GM18520 (cell line): ENCODE measurements at regions not wholly inside any gene's neighbourhood (a gene's known extent, or its start where the extent isn't known, plus 50 kb on each side); places are given as distances from the start of the nearest gene placed in this dataset.
"Not testable (repeated sequence)": the region's sequence is repeated elsewhere in the genome, so short reads cannot be mapped to it uniquely, and the experiment has no call there.

Experiments
- ATAC-seq: cut with Tn5 transposase; IDR thresholded peaks from one replicate; pipeline ENCODE4 v1.9.1; 2021; ENCODE audit not compliant: unreplicated experiment

DNA sequence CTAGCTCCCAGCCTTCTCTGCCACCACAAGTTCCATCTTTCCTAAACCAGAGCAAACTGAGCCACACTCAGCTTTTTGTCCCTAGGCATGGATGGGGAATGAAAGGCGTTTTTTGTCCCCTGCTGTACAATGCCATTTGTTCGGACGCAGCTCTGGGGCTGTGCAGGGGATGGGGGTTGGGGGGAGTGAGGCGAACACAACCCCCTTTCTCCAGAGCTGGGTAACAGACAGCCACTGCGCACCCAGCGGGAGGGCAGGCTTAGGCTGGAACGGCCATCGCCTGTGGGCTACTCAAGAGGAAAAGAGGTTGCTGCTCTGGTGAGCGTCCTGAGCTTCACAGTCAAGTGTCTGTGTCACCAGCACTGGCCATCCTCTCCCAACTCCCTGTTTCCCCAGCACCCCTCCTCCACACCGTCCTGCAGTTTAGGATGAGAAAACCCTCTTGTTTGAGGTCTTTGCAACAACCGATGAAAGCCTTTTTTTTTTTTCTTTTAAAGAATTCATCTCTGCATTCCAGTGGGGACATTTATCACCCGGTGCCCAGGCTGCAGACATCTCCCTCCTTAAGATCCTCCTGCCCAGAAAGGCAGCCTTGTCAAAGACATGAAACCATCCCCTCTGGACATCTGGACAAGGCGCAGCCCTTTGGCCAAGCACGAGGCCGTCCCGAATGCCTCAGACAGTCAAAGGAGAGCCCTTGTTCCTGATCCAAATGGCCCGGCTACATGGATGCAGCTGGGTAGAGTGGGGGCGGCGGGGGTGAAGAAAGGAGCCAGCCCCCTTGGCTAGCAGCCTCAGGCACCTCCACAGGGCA, 419.6 kb downstream of the BCOR start:
- ATAC-seq, result no peak

DNA sequence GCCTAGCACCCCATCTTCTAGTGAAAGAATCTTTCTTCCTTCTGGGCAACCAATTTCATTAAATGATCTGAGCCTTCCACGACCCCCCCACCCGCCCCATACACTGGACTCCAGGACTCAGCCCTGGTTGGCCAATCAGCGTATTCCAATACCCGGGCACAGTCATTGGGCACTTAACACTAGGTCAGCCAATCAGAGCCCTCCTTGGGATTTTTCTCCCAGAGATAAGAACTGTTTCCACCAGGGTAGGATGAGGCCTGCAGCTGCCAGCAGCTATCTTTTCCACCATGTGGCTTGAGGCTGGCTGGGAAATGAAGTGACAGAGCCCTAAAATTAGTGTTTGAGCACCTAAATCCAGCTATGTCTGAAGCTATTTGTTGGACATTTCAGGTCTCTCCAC, 418.8 kb downstream of the BCOR start:
- ATAC-seq, result no peak

DNA sequence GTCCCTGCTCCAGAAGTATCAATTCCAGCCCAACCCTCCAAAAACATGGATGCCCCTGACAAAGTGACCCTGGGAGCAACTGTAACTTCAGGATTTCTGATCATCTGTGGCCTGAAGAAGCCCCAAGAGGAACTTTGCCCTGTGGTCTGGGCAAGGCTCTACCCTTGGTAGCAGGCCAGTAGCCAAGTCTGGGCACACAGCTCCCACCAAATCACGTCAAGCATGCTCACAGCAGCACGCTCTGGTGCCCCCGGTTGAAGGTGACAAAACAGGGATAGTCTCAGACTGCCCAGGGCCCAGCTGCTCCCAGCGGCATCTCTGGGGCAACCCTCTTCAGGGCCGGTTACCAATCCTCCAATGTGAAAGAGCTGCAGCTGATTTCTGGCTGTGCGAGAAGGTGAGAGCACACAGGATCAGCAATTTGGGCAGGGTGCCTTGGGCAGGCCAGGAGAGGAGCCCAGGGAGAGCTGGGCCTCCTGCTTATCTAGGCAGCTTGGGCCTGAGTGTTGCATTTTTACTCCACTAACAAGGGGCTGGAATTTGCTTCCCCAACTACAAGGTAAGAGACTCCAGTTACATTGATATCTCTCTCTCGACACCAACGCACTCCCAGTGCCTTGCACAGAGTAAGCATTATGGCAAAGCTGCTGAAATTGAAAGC, 418.1 kb downstream of the BCOR start:
- ATAC-seq, result no peak

DNA sequence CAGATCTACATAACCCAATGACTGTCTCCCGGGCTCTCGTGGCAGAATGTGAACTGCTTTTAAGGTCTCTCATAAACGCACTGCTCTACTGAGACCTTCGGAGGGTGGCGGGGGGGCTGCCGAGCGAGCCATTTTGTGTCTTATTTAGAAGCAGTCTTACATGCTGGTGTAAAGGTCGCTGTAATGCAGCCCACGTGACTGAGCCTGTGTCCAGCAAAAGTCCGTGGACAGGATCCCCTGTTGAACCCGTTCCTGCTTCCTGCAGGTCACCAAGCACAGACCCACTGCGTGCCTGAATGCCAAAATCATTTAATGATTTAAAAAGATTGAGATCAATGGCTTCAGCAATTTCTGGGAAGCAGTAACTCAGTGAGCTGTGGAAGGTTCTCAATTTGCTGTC, 415.9 kb downstream of the BCOR start:
- no peak for ATAC-seq

DNA sequence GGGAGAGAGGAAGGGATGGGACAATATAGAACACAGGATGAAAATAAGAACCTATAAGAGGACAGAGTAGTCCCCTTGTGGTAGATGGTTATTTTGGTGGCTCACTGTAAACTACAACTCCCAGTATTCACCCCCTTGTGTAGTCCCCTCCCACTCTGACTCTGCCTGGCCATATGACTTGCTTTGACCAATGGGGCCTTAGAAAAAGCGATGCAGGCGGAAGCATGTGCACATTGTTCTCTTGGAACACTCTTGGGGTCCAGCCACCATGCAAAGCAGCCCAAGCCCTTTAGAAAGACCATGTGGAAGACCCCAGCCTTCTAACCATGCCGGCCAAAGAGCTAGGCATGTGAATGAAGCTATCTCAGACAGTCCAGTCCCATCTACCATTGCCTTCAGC, 415.0 kb downstream of the BCOR start:
- ATAC-seq, result no peak

DNA sequence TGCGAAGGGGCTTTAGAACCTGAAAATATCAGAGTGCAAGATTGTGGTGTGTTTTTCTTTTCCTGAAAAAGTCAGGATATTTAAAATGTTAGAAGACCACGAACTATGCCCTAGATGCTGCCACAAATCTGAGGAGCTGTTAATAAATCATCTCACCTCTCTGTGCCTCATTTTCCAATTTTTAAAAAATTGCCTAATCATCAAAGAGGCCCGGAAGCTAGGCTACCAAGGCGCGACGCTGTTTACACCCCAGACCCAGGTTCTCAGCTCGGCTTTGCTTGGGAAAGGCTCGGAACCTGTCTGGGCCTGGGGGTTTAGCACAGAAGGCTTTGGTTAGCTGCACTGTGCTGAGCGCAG, 409.6 kb downstream of the BCOR start:
- ATAC-seq, result no peak

DNA sequence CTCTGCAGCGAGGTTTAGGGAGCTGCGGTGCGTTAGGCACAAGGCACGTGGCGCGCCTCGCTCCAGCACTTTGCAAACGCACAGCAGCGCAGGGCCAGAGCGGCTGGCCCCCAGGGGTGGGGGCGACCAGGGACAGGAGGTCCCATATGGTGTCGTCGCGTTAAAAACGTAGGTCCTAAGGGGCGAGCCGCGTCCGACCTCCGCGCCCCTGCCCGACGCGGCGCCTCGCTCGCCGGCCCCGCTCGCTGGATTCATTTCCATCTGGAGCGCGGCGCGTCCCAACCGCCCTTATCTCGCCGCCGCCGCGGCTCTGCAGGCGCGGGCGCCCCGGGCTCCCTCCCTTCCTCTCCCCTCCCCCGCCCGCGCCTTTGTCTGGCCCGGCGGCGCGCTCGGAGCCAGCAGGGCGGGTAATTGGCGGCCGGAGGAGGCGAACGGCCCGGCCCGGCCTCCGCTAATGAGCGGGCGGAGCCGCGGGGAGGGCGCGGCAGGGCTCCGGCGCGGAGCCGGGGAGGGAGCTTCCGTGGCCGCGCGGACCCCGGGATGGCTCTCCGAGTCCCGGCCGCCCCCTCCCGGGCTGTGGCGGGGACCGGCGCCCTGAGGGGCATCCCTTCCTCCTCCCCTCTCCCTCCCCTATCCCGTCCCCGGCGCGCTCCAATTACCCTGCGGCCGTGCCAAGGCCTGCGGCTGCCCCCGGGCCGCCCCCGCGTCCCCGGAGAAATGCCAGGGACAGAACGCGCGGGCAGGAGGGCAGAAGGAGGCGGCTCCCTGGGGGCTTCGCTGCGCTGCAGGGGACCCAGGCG, 409.0 kb downstream of the BCOR start:
- no peak for ATAC-seq

DNA sequence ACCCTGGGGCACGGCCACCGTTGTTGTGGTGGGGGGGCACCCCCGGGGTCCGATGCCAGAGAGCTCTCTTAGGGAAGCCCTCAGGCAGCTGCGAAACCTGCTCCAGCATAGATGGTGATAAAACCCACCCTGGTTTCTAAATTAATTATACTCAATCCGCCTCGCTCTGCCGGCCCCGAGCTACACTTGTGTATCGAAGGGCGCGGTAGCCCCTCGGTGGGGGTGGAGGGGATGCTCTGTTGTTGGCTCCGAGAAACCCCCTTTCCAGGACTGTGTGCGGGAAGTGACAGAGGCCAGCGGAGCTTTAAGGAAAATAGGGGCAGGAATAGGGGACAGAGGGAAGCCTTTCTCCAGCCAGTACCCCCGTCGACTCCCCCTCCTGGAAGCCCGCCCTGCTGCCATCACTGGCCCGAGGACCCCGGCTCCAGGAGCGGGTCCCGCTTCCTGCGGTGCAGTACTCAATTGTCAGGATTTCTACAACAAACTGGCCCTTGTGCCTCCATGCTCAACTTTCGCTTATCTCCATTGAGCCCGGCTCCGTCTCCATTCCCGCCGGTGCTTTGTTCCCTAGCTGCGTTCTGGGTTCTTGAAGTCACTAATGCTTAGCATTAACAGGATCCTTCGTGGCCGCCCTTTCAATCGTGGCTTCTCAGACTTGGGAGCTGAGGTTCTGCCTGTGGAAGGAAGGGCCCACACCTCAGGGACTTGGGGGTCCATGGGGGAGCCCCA, 408.2 kb downstream of the BCOR start:
- ATAC-seq, result no peak

DNA sequence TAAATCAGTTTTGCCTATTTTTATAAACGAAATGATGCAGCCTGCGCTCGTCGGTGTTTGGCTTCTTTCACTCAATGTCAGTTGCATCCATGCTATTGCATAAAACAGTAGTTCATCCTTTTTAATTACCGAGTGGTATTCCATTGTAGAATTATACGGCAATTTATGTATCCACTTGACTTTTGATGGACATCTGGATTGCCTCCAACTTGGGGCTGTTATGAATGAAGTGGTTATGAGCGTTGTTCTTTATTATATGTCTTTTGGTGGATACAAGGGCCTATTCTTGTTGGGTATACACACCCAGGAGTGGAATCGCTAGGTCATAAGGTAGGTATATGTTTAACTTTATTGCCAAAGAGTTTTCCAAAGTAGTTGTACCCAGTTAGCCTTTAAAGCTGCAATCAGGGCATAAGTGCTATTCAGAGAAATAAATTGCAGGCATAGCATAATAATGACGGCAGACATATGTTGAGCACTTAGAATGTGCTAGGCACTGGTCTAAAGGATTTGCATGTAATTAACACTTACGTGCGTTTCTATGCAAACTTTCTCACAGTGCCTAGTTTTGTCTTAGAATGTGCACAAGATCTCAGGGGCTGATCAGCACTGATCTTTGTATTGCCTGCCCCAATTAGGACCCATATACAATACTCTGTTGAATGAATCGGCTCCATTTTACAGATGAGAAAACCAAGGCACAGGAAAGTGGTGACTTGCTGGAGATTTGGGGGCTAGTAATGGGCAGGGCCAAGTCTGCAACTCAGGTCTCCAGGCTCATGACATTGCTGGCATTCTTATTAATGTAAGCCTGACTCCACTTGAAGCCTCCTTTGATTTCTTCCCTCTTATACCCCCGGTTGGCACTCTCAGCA, 407.0 kb downstream of the BCOR start:
- ATAC-seq, result no peak

DNA sequence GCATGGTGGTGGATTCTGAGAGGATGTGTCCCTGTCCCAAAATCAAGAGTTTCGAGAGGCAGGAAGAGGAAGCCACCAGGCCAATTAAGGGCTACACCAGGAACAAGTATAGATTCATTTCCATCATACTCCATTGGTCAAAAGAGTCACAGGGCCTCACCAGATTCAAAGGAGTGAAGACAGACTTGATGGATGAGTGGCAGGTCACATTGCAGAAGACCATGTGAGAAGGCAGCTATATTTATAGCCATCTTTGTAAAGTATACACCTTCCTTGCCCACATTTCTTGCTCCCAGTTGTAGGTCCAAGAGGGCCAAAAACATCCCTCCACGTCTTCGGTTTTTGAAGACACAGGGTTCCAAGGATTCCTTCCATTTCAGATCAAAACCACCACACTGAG, 406.0 kb downstream of the BCOR start:
- ATAC-seq, result no peak

DNA sequence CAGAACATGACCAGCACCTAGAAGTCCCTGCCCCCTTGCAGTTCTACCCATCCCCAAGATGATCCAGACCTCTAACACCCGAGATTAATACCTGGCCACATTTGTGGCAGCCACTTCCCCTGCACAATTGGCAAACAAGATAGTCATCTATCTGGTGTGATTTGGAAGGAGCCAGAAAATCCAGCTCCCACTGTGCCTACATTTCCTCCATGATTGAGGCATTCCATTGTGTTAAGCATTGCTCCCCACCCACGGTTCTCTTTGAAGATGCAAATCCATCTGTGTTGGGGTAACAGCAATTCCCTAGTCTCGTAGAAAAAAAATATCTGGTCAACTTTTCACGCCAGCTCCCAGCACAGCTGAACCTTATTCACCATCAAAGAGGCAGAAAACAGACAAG, 405.0 kb downstream of the BCOR start:
- ATAC-seq, result no peak

DNA sequence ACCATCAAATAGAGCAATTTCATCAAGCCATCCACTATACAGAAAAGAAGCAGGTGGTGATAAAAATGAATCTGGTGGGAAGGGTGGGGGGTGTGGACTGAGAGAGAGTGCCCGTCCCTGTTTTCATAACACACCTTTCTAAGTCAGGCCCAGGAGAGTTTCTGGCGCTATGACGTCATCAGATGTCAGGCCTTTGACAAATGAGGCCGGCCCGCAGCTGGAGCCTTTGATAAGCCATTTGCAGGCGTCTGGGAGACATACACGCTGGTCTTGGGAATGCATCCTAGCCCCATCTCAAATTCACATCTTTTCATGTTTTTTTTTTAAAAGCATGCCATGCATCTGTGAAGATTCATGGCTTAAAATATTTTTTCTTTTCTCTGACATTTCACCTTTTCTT, 404.5 kb downstream of the BCOR start:
- ATAC-seq, result no peak

DNA sequence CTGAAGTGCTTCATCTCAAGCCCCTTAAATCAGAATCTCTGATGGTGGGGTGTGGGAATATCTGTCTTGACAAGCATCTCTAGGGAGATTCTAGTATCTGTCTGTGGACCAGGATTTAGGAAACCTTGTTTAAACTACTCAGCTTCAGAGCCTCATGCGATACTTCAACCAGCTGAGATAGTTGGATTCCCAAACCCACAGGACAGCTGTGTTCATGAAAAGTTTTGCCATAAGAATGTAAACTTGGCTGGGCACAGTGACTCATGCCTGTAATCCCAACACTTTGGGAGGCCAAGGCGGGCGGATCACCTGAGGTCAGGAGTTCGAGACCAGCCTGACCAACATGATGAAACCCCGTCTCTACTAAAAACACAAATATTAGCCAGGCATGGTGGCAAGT, 395.1 kb downstream of the BCOR start:
- ATAC-seq, result not testable (repeated sequence)

DNA sequence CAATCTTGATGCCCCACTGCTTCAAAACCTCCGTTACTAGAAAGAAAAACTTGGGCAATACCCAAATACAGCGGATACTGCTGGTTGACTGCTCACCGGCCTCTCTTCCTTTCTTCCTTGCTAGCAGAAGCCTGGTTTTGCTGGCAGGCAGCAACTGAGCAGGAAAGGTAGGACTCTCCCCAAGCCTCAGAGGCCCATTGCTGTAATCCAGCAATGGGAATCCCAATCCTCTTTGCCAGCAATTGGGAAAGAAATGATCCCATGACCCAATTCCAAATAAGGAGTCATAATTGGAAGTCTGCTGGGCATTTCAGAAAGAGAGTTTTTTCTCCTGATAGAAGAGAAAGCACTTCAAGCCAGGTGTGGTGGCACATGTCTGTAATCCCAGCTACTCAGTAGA, 394.5 kb downstream of the BCOR start:
- ATAC-seq, result no peak

DNA sequence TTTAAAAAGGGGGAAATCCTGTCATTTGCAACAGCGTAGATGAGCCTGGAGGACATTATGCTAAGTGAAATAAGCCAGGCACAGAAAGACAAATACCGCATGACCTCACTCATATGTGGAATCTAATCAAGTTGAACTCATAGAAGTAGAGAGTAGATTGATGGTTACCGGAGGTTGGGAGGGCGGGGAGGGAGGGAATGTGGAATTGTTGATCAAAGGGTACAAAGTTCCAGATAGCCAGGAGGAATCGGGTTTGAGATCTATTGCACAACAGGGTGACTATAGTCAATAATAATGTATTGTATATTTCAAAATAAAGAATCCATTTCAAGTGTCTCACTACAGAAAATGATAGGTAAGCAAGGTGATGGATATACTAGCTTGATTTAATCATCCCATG, 393.2 kb downstream of the BCOR start:
- ATAC-seq, result no peak

DNA sequence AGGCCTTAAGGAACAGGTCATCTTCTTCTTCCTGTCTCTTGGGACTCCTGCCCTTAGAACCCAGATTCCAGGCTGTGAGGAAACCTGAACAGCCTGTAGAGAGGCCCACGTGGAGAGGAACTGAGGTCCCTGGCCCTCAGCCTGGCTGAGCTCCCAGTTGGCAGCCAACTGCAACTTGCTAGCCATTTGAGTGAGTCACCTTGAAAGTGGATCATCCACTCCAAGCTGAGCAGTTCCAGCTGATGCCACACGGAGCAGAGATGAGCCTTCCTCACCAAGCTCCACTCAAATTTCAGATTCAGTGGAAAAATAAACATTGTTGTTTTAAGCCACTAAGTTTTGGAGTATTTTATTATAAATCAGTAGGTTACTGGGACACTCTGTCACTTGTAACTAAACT, 392.5 kb downstream of the BCOR start:
- ATAC-seq, result no peak

DNA sequence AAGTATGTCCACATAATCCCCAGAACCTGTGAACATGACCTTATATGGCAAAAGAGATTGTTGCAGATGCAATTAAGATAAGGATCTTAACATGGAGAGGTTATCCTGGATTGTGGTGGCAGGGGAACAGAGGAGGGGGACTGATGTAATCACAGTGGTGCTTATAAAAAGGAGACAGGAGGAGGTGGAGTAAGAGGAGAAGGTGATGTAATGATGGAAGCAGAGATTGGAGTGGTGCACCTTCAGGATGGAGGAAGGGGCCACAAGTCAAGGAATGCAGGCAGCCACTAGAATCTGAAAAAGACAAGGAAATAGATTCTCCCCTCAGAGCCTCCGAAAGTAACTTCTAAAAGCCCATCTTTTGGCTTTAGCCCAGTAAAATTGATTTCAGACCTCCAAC, 388.4 kb downstream of the BCOR start:
- no peak for ATAC-seq

DNA sequence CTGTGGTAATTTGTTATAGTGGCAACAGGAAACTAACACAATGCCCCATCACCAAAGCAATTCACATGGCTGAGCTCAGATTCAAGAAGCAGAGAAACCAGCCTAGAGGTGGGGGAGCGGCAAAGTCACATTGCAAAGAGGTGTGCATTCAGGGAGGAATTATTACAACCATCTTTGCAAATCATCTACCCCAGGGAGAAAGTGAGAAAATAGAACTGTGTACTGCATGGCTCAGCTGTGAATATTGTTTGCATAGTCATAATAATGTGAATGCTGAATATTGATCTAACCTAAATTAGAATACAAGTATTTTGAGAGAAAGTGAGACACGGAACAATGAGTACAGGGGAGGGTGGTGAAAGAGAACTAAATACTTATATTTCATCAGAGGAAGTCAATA, 387.9 kb downstream of the BCOR start:
- no peak for ATAC-seq

DNA sequence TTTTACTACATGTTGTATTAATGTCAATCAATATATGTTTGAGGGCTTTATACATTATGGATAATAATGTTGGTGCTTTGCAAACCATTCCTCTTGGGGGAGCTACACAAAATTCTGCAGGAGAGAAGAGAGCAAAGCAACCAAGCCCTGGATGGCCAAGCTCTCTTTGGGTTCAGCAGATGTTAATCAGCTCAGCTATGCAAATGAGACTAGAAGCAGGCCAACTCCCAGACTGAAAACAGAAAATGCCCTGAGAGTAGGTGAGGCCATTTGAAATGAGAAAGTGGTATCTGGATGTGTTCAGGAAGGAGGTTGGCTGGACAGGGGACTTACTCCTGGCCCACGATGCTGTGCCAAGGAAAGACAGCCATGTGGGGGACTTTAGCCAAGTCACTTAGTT, 387.0 kb downstream of the BCOR start:
- no peak for ATAC-seq

DNA sequence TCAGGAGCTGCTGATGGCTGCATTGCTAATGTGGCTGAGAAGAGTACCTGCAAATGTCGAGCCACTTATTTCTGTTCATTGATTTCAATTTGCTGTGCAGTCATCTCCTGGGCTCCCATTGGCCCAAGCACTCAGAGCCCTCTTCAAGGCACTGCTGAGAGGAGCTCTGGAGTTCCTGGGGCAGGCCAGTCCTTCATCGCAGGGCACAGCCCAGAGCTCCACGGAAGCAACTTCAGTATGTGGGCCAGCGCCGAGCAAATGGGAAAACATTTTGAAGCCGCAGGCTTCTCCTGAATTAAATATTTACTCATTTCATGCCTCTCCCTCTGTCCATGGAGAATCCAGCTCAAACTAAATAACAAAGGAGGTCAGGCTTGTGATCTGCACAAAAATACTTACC, 383.3 kb downstream of the BCOR start:
- ATAC-seq, result no peak
